Activated T-helper 2 cell treated with anti-CD3 and anti-CD28 coated beads, Interferon-gamma antibody, Interleukin-2, Interleukin-4, amounts not matched to agents 10 μg/mL and 5 μg/mL and 100 μg/mL, durations not matched to agents 14 hours and 24 hours and 36 hours (primary cell): ENCODE measurements at regions not wholly inside any gene's neighbourhood (a gene's known extent, or its start where the extent isn't known, plus 50 kb on each side); places are given as distances from the start of the nearest gene placed in this dataset.

Source experiments
- DNase-seq: peaks from one replicate; pipeline ENCODE4 v3.0.0; 2021; ENCODE audit warnings: low spot score
- H3K27ac Mint-ChIP-seq: one replicate; pipeline ENCODE4 v1.8.0; 2021; ENCODE audit warnings: mixed read lengths
- H3K27me3 Mint-ChIP-seq: one replicate; pipeline ENCODE4 v1.8.0; 2021; ENCODE audit warnings: low read depth, mixed read lengths
- H3K36me3 Mint-ChIP-seq: one replicate; pipeline ENCODE4 v1.8.0; 2021; ENCODE audit warnings: low read depth, mixed read lengths
- H3K4me1 Mint-ChIP-seq: one replicate; pipeline ENCODE4 v1.8.0; 2021; ENCODE audit warnings: low read depth, mixed read lengths
- H3K4me3 Mint-ChIP-seq: one replicate; pipeline ENCODE4 v1.8.0; 2021; ENCODE audit warnings: low read depth, mild to moderate bottlenecking, moderate library complexity, mixed read lengths
- H3K9me3 Mint-ChIP-seq: one replicate; pipeline ENCODE4 v1.8.0; 2021; ENCODE audit warnings: mixed read lengths
- intact Hi-C: fragments of 100-400 bp; cut with micrococcal nuclease; formaldehyde crosslinking; loops from one replicate; pipeline ENCODE4 v1.15.1; 2023

- H3K27ac Mint-ChIP-seq: no peak overlapping the region
- no peak for DNase-seq
- no peaks in the 10 kb centered on the region for H3K36me3 Mint-ChIP-seq
- H3K4me1 Mint-ChIP-seq: no peaks in the 10 kb centered on the region
- no peaks in the 10 kb centered on the region for H3K9me3 Mint-ChIP-seq
- H3K27me3 Mint-ChIP-seq: no peaks in the 10 kb centered on the region
- no peak overlapping the region for H3K4me3 Mint-ChIP-seq
- intact Hi-C loops: no loop called here
Measured at GRCh38 chr1:58000116-58000515, 546.4 kb downstream of the OMA1 start.

- H3K9me3 Mint-ChIP-seq: no peaks in the 10 kb centered on the region
- no peak overlapping the region for H3K27ac Mint-ChIP-seq
- DNase-seq: no peak
- H3K4me1 Mint-ChIP-seq: no peaks in the 10 kb centered on the region
- H3K27me3 Mint-ChIP-seq: no peaks in the 10 kb centered on the region
- H3K36me3 Mint-ChIP-seq: no peaks in the 10 kb centered on the region
- H3K4me3 Mint-ChIP-seq: no peak overlapping the region
- intact Hi-C loops: no loop called here
Measured at GRCh38 chr1:57996400-57996799, 550.1 kb downstream of the OMA1 start.

- no peaks in the 10 kb centered on the region for H3K36me3 Mint-ChIP-seq
- DNase-seq: no peak
- H3K27me3 Mint-ChIP-seq: no peaks in the 10 kb centered on the region
- H3K27ac Mint-ChIP-seq: no peak overlapping the region
- intact Hi-C loops: no loop called here
- no peaks in the 10 kb centered on the region for H3K9me3 Mint-ChIP-seq
- H3K4me1 Mint-ChIP-seq: peaks cover 2% of the 10 kb centered on the region
- no peak overlapping the region for H3K4me3 Mint-ChIP-seq
Measured at GRCh38 chr1:57991289-57991688, 555.2 kb downstream of the OMA1 start.

- Mint-ChIP-seq H3K36me3 (no peaks in the 10 kb centered on the region), H3K4me3 (no peak overlapping the region), H3K4me1 (peaks cover 3% of the 10 kb centered on the region), H3K27me3 (no peaks in the 10 kb centered on the region), H3K9me3 (no peaks in the 10 kb centered on the region), H3K27ac (no peak overlapping the region)
- DNase-seq: no peak
- intact Hi-C loops: no loop called here
Measured at GRCh38 chr1:57989877-57990276, 556.6 kb downstream of the OMA1 start.

- no peak for DNase-seq
- no peaks in the 10 kb centered on the region for H3K27me3 Mint-ChIP-seq
- peaks cover 3% of the 10 kb centered on the region for H3K4me1 Mint-ChIP-seq
- no peaks in the 10 kb centered on the region for H3K36me3 Mint-ChIP-seq
- no peak overlapping the region for H3K27ac Mint-ChIP-seq
- no peaks in the 10 kb centered on the region for H3K9me3 Mint-ChIP-seq
- intact Hi-C loops: no loop called here
- no peak overlapping the region for H3K4me3 Mint-ChIP-seq
Measured at GRCh38 chr1:57987523-57987922, 559.0 kb downstream of the OMA1 start.

- Mint-ChIP-seq H3K4me3 (no peak overlapping the region), H3K9me3 (no peaks in the 10 kb centered on the region), H3K36me3 (no peaks in the 10 kb centered on the region), H3K27me3 (no peaks in the 10 kb centered on the region), H3K4me1 (peaks cover 3% of the 10 kb centered on the region), H3K27ac (no peak overlapping the region)
- intact Hi-C loops: no loop called here
- no peak for DNase-seq
Measured at GRCh38 chr1:57986432-57986831, 560.1 kb downstream of the OMA1 start.

GRCh38 chr1:57984277-57984676 is 560.4 kb upstream of the DAB1 start:
- Mint-ChIP-seq H3K27me3 (peaks cover 2% of the 10 kb centered on the region), H3K4me1 (peaks cover 3% of the 10 kb centered on the region), H3K27ac (no peak overlapping the region), H3K9me3 (no peaks in the 10 kb centered on the region), H3K36me3 (no peaks in the 10 kb centered on the region), H3K4me3 (no peak overlapping the region)
- DNase-seq: no peak
- intact Hi-C loops: no loop called here

- H3K4me3 Mint-ChIP-seq: no peak overlapping the region
- H3K27me3 Mint-ChIP-seq: peaks cover 2% of the 10 kb centered on the region
- no peaks in the 10 kb centered on the region for H3K36me3 Mint-ChIP-seq
Measured at GRCh38 chr1:57983441-57983840, 559.6 kb upstream of the DAB1 start.

GRCh38 chr1:57982852-57983251 is 559.0 kb upstream of the DAB1 start:
- Mint-ChIP-seq H3K36me3 (no peaks in the 10 kb centered on the region), H3K4me3 (no peak overlapping the region), H3K27me3 (peaks cover 2% of the 10 kb centered on the region), H3K27ac (no peak overlapping the region), H3K9me3 (no peaks in the 10 kb centered on the region), H3K4me1 (peaks cover 3% of the 10 kb centered on the region)
- intact Hi-C loops: no loop called here
- DNase-seq: no peak

More at GRCh38 chr1:57983441-57983840, 559.6 kb upstream of the DAB1 start:
- Mint-ChIP-seq H3K4me1 (peaks cover 3% of the 10 kb centered on the region), H3K9me3 (no peaks in the 10 kb centered on the region), H3K27ac (no peak overlapping the region)
- no peak for DNase-seq
- intact Hi-C loops: no loop called here

- H3K4me3 Mint-ChIP-seq: no peak overlapping the region
- no peaks in the 10 kb centered on the region for H3K36me3 Mint-ChIP-seq
- no peak overlapping the region for H3K27ac Mint-ChIP-seq
- H3K4me1 Mint-ChIP-seq: no peaks in the 10 kb centered on the region
- DNase-seq: no peak
- intact Hi-C loops: no loop called here
- no peaks in the 10 kb centered on the region for H3K9me3 Mint-ChIP-seq
- H3K27me3 Mint-ChIP-seq: peaks cover 2% of the 10 kb centered on the region
Measured at GRCh38 chr1:57976216-57976615, 552.4 kb upstream of the DAB1 start.

GRCh38 chr1:57968321-57968720 is 544.5 kb upstream of the DAB1 start:
- Mint-ChIP-seq H3K27ac (no peak overlapping the region), H3K4me1 (no peaks in the 10 kb centered on the region), H3K36me3 (no peaks in the 10 kb centered on the region), H3K4me3 (no peak overlapping the region), H3K9me3 (no peaks in the 10 kb centered on the region), H3K27me3 (no peaks in the 10 kb centered on the region)
- no peak for DNase-seq
- intact Hi-C loops: no loop called here

GRCh38 chr1:57966751-57967406 is 543.0 kb upstream of the DAB1 start:
- Mint-ChIP-seq H3K9me3 (no peaks in the 10 kb centered on the region), H3K36me3 (no peaks in the 10 kb centered on the region)
- intact Hi-C loops: no loop called here

GRCh38 chr1:57966340-57966739 is 542.5 kb upstream of the DAB1 start:
- intact Hi-C loops: no loop called here
- Mint-ChIP-seq H3K4me1 (no peaks in the 10 kb centered on the region), H3K9me3 (no peaks in the 10 kb centered on the region), H3K27me3 (no peaks in the 10 kb centered on the region), H3K4me3 (no peak overlapping the region), H3K27ac (no peak overlapping the region), H3K36me3 (no peaks in the 10 kb centered on the region)
- DNase-seq: no peak

More at GRCh38 chr1:57966751-57967406, 543.0 kb upstream of the DAB1 start:
- no peak for DNase-seq
- Mint-ChIP-seq H3K27ac (no peak overlapping the region), H3K27me3 (no peaks in the 10 kb centered on the region), H3K4me3 (no peak overlapping the region), H3K4me1 (no peaks in the 10 kb centered on the region)

GRCh38 chr1:57963581-57963980 is 539.7 kb upstream of the DAB1 start:
- no peaks in the 10 kb centered on the region for H3K27me3 Mint-ChIP-seq
- no peak for DNase-seq
- intact Hi-C loops: no loop called here
- no peak overlapping the region for H3K4me3 Mint-ChIP-seq
- H3K36me3 Mint-ChIP-seq: no peaks in the 10 kb centered on the region
- no peaks in the 10 kb centered on the region for H3K4me1 Mint-ChIP-seq
- no peak overlapping the region for H3K27ac Mint-ChIP-seq
- H3K9me3 Mint-ChIP-seq: no peaks in the 10 kb centered on the region
